ENCODE measurements at regions not wholly inside any gene's neighbourhood (a gene's known extent, or its start where the extent isn't known, plus 50 kb on each side); places are given as distances from the start of the nearest gene placed in this dataset.

GRCh38 chr3:18666655-18667054 lies 241.5 kb upstream of the SATB1 start:
- no peak for TF ChIP-seq POLR2A (IDR thresholded peaks at IDR 0.05; ENCODE audit: low read length)
- TF ChIP-seq GATA1 (IDR thresholded peaks at IDR 0.05; ENCODE audit: low read depth, low read length): no peak

All from erythroblast (primary cell).